ENCODE measurements at regions not wholly inside any gene's neighbourhood (a gene's known extent, or its start where the extent isn't known, plus 50 kb on each side); places are given as distances from the start of the nearest gene placed in this dataset.

DNA sequence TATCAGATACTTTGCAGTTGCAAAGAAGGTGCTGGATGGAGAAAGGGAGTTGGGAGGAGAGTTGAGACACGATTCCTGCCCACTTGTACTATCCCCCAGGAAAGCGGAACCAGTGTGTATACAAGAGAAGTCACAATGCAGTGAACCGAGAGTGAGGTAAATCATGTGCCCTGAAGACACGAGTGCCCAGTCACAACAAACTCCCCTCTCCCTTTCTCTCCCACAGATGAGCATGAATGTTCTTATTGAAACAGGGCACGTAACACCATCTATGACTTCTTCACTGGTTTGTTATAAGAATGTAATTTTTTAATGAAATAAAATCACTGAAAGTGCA is 155.7 kb downstream of the IRS1 start:
- H3K36me3 ChIP-seq: no peaks in the 10 kb centered on the region
- WGBS (ENCODE audit: insufficient coverage, low coverage, low lambda C conversion rate, missing lambda C conversion rate): 63% methylated on average over 5 of the region's 5 CpGs
- peak overlapping the region in 1 of 3 donors; percentile 18 for H3K27ac ChIP-seq
- no peak for DNase-seq
- TF ChIP-seq POLR2A (IDR thresholded peaks at IDR 0.05) (no peak), CTCF (IDR thresholded peaks at IDR 0.05) (no peak)
- no peaks in the 10 kb centered on the region for H3K27me3 ChIP-seq
- H3K4me3 ChIP-seq: no peak overlapping the region
- intact Hi-C loops (cut with DNase I): no loop called here
- ATAC-seq: no peak
- peaks cover 0 to 4% (median 0%) of the 10 kb centered on the region in 4 donors for H3K4me1 ChIP-seq
- no peaks in the 10 kb centered on the region for H3K9me3 ChIP-seq

DNA sequence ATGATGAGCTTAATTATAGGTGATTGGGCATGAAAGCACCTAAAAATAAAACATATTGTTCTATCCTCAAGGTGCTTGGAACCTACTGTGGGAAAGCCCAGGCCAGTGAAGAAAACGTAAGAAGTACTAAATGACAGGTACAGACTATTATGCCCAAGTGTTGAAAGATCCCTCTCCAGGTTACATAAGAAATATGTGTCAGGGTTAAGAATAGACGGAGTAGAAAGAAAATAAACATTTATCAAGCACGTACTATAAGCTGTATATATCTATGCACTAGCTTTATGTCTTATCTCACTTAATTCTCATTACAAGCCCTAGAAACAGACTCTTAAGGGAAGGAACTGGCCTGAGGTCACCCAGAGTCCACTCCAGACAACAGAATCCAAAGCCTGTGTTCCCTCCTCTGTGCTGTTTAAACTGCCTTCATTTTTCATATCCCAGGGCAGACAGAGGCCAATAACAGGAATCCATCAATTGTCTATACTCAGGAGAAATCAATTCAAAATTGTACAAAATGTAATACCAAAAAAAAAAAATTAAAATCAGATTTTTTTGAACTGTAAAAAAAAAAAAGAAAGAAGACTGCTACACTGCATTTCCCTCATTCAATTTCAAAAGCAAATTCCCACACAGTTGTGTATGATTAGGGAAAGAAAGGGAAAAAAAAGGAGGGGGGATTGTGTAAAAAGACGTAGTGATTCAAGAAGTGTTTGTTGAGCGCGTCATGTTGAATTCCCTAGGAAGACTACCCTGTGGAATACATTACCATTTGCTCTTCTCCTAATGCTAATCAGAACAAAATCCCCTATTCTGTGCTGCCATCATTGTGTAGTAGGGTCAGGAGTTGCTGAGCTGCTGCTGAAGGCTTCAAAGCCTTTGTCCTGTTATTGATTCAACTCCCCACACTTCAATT is 156.3 kb downstream of the IRS1 start:
- Histone ChIP-seq H3K9me3 (no peaks in the 10 kb centered on the region), H3K27me3 (no peaks in the 10 kb centered on the region), H3K36me3 (no peaks in the 10 kb centered on the region), H3K27ac (peak overlapping the region in 1 of 3 donors; percentile 18), H3K4me3 (no peak overlapping the region), H3K4me1 (peaks cover 0 to 4% (median 0%) of the 10 kb centered on the region in 4 donors)
- DNase-seq (no peak), ATAC-seq (no peak)
- WGBS (ENCODE audit: insufficient coverage, low coverage, low lambda C conversion rate, missing lambda C conversion rate): 70% methylated on average over 6 of the region's 6 CpGs
- TF ChIP-seq POLR2A (IDR thresholded peaks at IDR 0.05) (no peak), CTCF (IDR thresholded peaks at IDR 0.05) (no peak)
- intact Hi-C loops (cut with DNase I): no loop called here

DNA sequence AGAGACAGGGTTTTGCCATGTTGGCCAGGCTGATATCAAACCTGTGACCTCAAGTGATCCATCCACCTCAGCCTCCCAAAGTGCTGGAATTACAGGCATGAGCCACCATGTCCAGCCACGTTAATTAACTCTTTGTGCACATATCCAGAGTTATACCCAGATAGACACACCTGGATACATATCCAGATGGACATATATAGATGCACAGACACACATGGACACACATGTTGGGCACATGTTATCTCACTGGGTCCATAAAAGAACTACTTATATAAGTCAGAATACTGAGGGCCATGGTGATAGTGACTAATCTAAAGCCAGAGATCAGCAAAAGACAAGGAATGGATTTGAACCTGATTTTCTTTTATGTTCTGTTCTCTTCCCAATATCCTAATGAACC is 158.6 kb downstream of the IRS1 start:
- Histone ChIP-seq H3K4me3 (no peak overlapping the region), H3K9me3 (no peaks in the 10 kb centered on the region), H3K27ac (no peak overlapping the region), H3K27me3 (no peaks in the 10 kb centered on the region), H3K36me3 (no peaks in the 10 kb centered on the region), H3K4me1 (peaks cover 0 to 4% (median 0%) of the 10 kb centered on the region in 4 donors)
- no peak for DNase-seq
- no peak for ATAC-seq
- intact Hi-C loops (cut with DNase I): no loop called here
- 60% methylated on average over 1 of the region's 1 CpG for WGBS (ENCODE audit: insufficient coverage, low coverage, low lambda C conversion rate, missing lambda C conversion rate)
- TF ChIP-seq CTCF (IDR thresholded peaks at IDR 0.05) (no peak), POLR2A (IDR thresholded peaks at IDR 0.05) (no peak)

DNA sequence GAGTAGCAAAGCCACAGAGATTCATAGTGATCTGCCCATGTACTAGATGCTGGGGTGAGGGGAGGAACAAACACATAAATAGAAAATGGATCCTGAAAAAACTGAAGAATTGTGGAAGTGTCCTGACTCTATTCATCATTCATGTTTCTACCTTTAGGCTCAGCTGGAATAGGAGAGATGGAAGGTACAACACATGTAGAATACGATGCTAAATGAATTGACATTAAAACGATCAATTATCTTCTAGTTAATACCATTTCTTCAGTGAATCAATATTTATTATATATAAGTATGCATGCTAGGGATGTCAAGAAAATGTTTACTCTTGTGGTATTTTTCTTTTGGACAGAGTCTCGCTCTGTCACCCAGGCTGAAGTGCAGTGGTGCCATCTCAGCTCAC is 159.1 kb downstream of the IRS1 start:
- Histone ChIP-seq H3K27me3 (no peaks in the 10 kb centered on the region), H3K9me3 (no peaks in the 10 kb centered on the region), H3K27ac (no peak overlapping the region), H3K4me1 (peaks cover 0 to 4% (median 0%) of the 10 kb centered on the region in 4 donors), H3K4me3 (no peak overlapping the region), H3K36me3 (no peaks in the 10 kb centered on the region)
- 90% methylated on average over 3 of the region's 3 CpGs for WGBS (ENCODE audit: insufficient coverage, low coverage, low lambda C conversion rate, missing lambda C conversion rate)
- no peak for DNase-seq
- TF ChIP-seq CTCF (IDR thresholded peaks at IDR 0.05): no peak
- no peak for TF ChIP-seq POLR2A (IDR thresholded peaks at IDR 0.05)
- intact Hi-C loops (cut with DNase I): no loop called here
- no peak for ATAC-seq
